NCI-H146 (cell line): ENCODE measurements at regions not wholly inside any gene's neighbourhood (a gene's known extent, or its start where the extent isn't known, plus 50 kb on each side); places are given as distances from the start of the nearest gene placed in this dataset.
"Not testable (repeated sequence)": the region's sequence is repeated elsewhere in the genome, so short reads cannot be mapped to it uniquely, and the experiment has no call there.

ENCODE experiments used
- DNase-seq: peaks from one replicate; lab custom pipeline; 2025; lab: John Stamatoyannopoulos, UW

- no peak for DNase-seq
Observed at GRCh38 chr4:28482580-28483270, 1622.1 kb downstream of the STIM2 start.

DNA sequence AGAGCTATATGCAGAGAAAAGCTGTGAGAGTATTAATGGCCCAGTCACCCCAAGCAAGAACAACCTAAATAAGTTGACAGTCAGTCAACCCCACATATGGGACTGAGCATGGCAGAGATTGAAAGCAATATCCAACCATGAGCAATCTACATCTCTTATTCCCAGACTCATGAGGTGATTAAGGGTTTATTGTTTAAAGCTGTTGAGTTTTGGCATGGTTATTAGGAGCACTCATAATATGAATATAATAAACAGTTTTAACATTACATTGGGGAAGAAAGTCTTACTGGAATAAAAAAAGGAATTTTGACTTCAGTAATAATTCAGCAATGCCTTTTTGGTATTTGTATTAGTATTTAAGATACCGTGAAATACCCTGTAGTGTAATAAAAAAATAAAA is 1627.4 kb downstream of the STIM2 start:
- no peak for DNase-seq

GRCh38 chr4:28490669-28491068 is 1630.0 kb downstream of the STIM2 start:
- DNase-seq = no peak

GRCh38 chr4:28505064-28505463 is 1644.4 kb downstream of the STIM2 start:
- no peak for DNase-seq

DNA sequence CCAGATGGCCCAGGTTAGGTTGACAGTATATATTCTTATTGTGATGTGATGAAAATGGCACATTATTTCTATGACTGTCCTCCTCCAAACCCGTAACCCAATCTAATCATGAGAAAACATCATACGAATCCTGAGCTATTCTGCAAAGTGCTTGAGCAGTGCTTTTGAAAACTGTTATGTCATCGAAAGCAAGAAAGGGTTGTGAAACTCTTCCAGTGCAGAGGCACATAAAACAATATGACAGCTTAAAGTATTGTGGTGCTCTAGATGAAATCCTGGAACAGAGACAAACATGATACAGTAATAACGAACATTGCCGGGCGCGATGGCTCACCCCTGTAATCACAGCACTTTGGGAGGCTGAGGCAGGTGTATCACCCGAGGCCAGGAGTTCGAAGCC is 1648.0 kb downstream of the STIM2 start:
- no peak for DNase-seq

- DNase-seq = not testable (repeated sequence)
Observed at GRCh38 chr4:28514766-28515165, 1654.1 kb downstream of the STIM2 start.

DNA sequence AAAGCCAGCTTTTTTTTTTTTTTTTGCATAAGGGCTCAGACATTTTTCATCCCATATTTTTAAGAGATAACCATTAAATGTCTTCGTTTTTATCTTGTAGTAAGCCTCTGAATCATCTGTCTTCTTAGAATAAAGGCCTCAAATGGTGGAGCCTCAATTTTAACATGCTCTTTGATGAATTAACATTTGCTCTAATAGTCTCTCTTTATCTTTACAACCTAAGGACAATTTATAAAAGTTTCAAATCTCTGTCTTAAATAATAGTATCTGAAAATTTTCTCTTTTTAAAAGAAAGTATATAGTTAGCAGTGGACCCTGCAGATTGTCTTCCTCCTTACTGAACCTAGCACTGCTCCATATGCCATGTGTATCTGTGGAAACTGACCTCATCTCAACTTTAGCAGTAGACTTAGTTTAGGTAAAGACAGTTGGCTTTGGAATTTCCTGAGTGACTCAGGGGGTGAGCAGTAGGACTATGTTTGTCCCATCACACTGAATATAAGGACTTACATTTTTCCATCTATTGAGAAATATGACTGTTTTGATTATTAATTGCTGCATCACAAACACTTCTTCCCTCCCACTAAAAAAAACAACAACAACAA is 1658.0 kb downstream of the STIM2 start:
- DNase-seq = no peak

DNA sequence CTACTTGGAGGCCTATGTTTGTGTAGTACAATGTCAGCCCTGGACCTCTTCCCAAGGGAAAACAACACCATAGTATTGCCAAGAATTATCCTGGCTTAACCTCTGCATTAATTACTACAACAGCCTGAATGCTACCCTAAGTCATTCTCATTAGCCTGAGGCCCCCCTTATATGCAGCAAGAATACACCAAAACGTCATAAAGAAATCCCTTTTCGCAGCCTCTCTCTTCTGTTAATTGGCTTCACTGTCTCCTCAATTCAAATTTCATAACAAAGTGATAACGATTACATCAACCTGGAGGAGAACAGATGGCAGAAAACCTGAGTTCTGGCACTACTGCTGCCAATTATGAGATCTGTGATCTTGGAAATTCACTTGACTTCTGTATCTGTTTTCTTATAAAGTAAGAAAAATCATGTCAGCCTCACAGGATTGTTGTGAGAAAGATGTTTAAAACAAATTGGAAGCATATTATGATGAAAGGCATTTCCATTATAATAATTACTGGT is 1663.1 kb downstream of the STIM2 start:
- no peak for DNase-seq

- no peak for DNase-seq
Observed at GRCh38 chr4:28536124-28536523, 1675.5 kb downstream of the STIM2 start.

DNA sequence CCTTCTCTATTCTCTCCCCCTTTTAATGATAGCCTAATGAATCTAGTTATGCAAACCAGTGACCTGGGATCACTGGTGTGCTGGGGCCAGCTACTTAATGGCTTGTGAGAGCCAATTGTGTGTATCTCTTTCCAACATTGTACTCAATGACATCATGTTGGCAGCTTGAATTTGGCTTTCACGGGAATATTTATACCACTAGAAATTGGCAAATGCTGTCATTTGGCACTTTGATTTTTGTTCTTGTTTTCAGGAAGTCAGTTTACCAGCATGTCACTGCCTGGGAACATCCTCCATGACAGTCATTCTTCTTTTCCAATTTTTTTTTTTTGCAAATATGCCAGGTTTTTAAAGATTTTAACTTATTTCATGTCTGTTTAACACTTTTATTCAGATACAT is 1685.3 kb downstream of the STIM2 start:
- DNase-seq = no peak

- no peak for DNase-seq
Observed at GRCh38 chr4:28548136-28548535, 1687.5 kb downstream of the STIM2 start.

- no peak for DNase-seq
Observed at GRCh38 chr4:28548594-28548993, 1688.0 kb downstream of the STIM2 start.

DNA sequence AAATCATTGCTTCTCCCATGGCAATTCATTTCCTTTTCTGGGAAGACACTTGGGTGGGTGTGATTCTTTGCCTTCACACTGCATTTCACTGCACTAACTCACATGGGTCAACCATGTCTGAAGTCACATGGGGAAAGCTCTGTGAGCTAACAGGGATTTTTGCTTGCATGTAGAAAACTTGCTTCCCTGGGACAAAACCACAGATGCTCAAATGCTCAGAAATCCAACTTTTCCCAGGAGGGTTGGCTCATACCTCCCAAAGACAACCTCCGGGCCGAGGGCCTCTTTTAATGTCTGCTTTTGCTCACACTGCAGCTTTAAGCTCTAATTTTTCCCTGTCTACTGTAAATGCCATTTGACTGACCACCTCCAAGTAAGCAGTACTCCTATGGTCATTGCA is 1695.2 kb downstream of the STIM2 start:
- DNase-seq = no peak

GRCh38 chr4:28557755-28558154 is 1697.1 kb downstream of the STIM2 start:
- DNase-seq = no peak

- DNase-seq = no peak
Observed at GRCh38 chr4:28558895-28559294, 1698.3 kb downstream of the STIM2 start.

DNA sequence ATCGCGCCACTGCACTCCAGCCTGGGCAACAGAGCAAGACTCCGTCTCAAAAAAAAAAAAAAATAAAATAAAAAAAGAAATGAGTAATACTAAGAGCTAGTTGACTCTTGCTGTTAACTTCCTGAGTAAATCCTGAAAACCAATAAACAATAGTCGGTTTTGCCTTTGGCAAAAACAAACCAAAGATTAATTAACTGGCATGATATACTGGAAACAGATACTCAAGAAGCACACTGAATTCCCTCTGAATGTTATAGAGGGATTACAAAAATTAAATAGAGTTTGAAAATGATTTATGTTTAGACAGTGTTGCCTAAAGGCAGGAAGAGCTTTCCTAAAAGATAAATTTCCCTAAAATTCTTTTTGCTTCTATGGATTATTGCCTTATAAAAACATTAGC is 1702.3 kb downstream of the STIM2 start:
- DNase-seq = no peak

- DNase-seq = no peak
Observed at GRCh38 chr4:28565396-28565795, 1704.8 kb downstream of the STIM2 start.

DNA sequence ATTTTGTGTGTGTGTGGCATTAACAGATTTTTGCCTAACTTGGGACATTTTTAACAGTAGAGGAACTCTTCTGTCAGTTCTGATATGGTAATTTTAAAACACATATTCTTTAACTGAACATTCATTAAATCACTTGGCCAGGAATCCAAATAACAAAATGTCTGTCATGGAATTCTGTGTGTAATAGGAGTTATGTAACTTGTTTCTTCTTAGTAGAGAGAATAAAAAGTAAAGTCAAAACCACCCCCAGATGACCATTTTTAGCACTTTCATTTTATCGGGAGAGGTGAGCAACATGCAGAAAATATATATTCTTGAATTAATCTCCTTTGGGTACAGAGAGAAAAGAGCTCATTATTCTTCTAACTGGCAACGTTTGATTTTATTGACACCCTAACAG is 1740.3 kb downstream of the STIM2 start:
- no peak for DNase-seq

DNA sequence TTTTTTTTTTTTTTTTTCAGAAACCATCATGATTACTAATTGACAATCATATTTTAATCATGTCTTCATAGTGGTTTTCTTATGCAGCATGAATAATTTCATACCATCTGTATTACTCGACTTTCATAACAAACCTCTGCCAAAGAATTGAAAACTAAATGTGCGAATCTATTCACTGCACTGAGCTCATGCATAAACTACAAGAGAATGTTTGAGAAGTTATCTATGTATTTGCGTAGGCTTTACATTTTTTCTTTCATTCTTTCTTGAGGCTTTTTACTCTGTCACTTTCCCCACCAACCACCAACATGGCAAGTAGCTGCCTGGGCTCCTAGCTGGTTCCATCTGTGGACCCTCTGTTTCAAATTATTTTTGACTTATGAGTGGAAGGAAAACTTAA is 1761.0 kb downstream of the STIM2 start:
- DNase-seq = no peak

DNA sequence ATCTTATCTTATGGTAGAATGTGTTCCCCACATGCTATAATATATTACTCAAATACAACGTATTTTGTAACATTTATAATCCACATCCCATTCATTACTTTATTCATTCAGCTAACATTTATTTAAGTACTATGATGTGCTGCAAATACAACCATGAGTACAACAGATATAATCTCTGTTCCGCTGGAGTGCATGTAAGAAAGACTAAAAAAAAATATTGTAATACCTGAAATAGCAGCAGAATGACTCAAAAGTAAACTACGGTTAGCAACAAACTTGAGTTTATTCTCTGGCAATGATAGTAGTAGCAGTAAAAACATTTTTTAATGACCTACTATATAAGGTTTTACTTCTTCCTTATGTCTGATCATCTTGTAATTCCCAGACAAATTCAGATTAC is 1776.3 kb downstream of the STIM2 start:
- DNase-seq = no peak

DNA sequence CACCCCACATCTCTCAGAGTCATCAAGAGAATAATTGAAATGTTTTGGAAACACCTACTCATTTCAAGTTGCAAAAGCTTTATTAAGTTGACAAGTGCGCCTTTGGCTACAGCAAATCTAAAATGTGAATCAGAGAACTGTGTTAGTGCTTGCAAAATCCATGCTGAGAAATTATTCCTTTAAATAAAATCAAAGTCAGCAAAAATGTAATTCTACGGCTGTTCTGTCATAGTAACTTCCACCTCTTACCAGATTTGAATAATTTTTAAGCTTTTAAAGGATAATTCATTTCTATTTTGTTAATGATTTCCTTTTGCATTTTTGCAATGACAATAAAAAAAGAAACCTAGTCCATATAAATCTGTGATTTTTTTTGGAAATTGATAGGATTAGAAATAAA is 1779.1 kb downstream of the STIM2 start:
- no peak for DNase-seq

GRCh38 chr4:28654618-28655017 is 1794.0 kb downstream of the STIM2 start:
- no peak for DNase-seq

- no peak for DNase-seq
Observed at GRCh38 chr4:28665306-28665705, 1804.7 kb downstream of the STIM2 start.

DNA sequence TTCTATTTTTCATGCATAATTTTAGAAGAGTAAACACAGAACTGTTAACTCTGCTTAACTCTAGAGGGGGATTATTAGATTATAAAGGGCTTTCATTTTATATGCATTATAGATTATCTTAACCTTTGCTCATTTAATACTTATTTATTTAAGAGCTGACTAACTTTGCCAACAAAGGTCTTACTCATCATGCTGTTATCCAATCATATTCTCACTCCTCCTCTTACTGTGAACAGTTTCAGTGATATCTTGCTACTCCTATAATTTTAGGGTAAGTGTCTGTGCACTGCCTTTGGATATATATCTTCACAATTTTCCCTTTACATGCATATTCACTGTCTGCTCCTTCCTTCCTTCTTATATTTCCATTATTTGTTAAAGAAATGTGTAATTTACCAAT is 1814.9 kb downstream of the STIM2 start:
- DNase-seq = no peak
